SK-N-SH (cell line): ENCODE measurements at regions not wholly inside any gene's neighbourhood (a gene's known extent, or its start where the extent isn't known, plus 50 kb on each side); places are given as distances from the start of the nearest gene placed in this dataset.

Experiments used
- CTCF ChIA-PET: fragments of 300-600, 350-600 bp; formaldehyde crosslinking; extraction: SDS; loops from one replicate; lab custom pipeline; 2021; lab: Yijun Ruan, JAX
- POLR2A ChIA-PET: fragments of 350-600 bp; sonication (Branson Sonifier 250); formaldehyde crosslinking; extraction: SDS; loops from one replicate; lab custom pipeline; 2020; ENCODE audit warnings: antibody characterized with exemption, inconsistent platforms; lab: Yijun Ruan, JAX
- DNase-seq: peaks from one replicate; pipeline ENCODE4 v3.0.0; 2012
- H2AFZ ChIP-seq: fragments of 200-600 bp; sonication (generic); 2 replicates; pipeline ENCODE4 v1.8.1; 2016; ENCODE audit warnings: antibody characterized with exemption, mild to moderate bottlenecking, low read depth
- H3F3A ChIP-seq: fragments of 200-600 bp; sonication (generic); replicated peaks from 2 replicates; pipeline ENCODE3; 2016; ENCODE audit warnings: antibody characterized with exemption, mild to moderate bottlenecking; ENCODE audit not compliant: insufficient read depth
- H3K27ac ChIP-seq, 2 experiments: fragments of 200-500 bp in 1 of 2; fragments of 200-600 bp in 1 of 2; sonication (Bioruptor generic) in 1 of 2; sonication (generic), shearing (Covaris generic) in 1 of 2; 2 replicates each; pipeline versions ENCODE4 v1.5.1 to v1.6.1; 2014 to 2016; ENCODE audit warnings: low read depth in 2 of 2, inconsistent platforms in 1 of 2, low read length in 1 of 2, mild to moderate bottlenecking in 1 of 2, mixed read lengths in 1 of 2
- H3K27me3 ChIP-seq: fragments of 200-600 bp; sonication (generic), shearing (Covaris generic); 2 replicates; pipeline ENCODE4 v1.6.1; 2016; ENCODE audit warnings: mixed run types; ENCODE audit not compliant: insufficient read depth
- H3K36me3 ChIP-seq, 2 experiments: fragments of 200-500 bp in 1 of 2; fragments of 200-600 bp in 1 of 2; sonication (Bioruptor generic) in 1 of 2; sonication (generic) in 1 of 2; replicated peaks in 1 of 2; 2 replicates each; pipeline versions ENCODE3 to v1.5.1; 2014 to 2016; ENCODE audit warnings: low read length in 1 of 2, mild to moderate bottlenecking in 1 of 2; ENCODE audit not compliant: insufficient read depth in 2 of 2, control insufficient read depth in 1 of 2
- H3K4me1 ChIP-seq, 2 experiments: fragments of 200-500 bp in 1 of 2; fragments of 200-600 bp in 1 of 2; sonication (Bioruptor generic) in 1 of 2; sonication (generic), shearing (Covaris generic) in 1 of 2; 2 replicates each; pipeline versions ENCODE4 v1.5.1 to v1.6.1; 2014 to 2016; ENCODE audit warnings: low read depth in 1 of 2, low read length in 1 of 2, mixed run types in 1 of 2; ENCODE audit not compliant: insufficient read depth in 2 of 2, control insufficient read depth in 1 of 2
- H3K4me2 ChIP-seq: fragments of 200-600 bp; sonication (generic), shearing (Covaris generic); 2 replicates; pipeline ENCODE4 v1.6.1; 2017; ENCODE audit warnings: mixed run types
- H3K4me3 ChIP-seq, 2 experiments: fragments of 200-500 bp in 1 of 2; fragments of 200-600 bp in 1 of 2; sonication (Bioruptor generic) in 1 of 2; sonication (generic), shearing (Covaris generic) in 1 of 2; 2 replicates each; pipeline versions ENCODE4 v1.5.1 to v1.8.1; 2014 to 2016; ENCODE audit warnings: low read depth in 2 of 2, inconsistent platforms in 1 of 2, low read length in 1 of 2, mild to moderate bottlenecking in 1 of 2, mixed read lengths in 1 of 2, moderate library complexity in 1 of 2
- H3K79me2 ChIP-seq: fragments of 200-600 bp; sonication (generic); 2 replicates; pipeline ENCODE4 v1.8.1; 2017; ENCODE audit warnings: mild to moderate bottlenecking; ENCODE audit not compliant: insufficient read depth
- H3K9ac ChIP-seq: fragments of 200-600 bp; sonication (generic); 2 replicates; pipeline ENCODE4 v1.6.1; 2017; ENCODE audit warnings: mixed run types
- H3K9me2 ChIP-seq: fragments of 200-600 bp; sonication (generic); 2 replicates; pipeline ENCODE4 v1.6.1; 2017; ENCODE audit warnings: mixed run types
- H3K9me3 ChIP-seq: fragments of 200-600 bp; sonication (generic); 2 replicates; pipeline ENCODE4 v1.6.1; 2017; ENCODE audit warnings: mixed run types, mild to moderate bottlenecking, moderate library complexity
- H4K20me1 ChIP-seq: fragments of 200-600 bp; sonication (generic); 2 replicates; pipeline ENCODE4 v1.6.1; 2017; ENCODE audit warnings: mild to moderate bottlenecking, mixed run types; ENCODE audit not compliant: insufficient read depth
- CTCF ChIP-seq: fragments of 200-600 bp; sonication (generic); IDR thresholded peaks from 2 replicates; pipeline ENCODE4 v1.6.1; 2017; ENCODE audit warnings: antibody characterized with exemption, mild to moderate bottlenecking, moderate library complexity
- ELF1 ChIP-seq: IDR thresholded peaks from 2 replicates; pipeline ENCODE4 v1.4.0; 2012
- EP300 ChIP-seq, 2 experiments: IDR thresholded peaks; 2 replicates each; pipeline versions ENCODE4 v1.4.0 to v1.6.1; 2012; ENCODE audit warnings: borderline replicate concordance in 1 of 2, low read depth in 1 of 2, low read length in 1 of 2
- GABPA ChIP-seq: IDR thresholded peaks from 2 replicates; pipeline ENCODE4 v1.4.0; 2012; ENCODE audit warnings: low read depth, mild to moderate bottlenecking
- GATA2 ChIP-seq: sonication (generic); formaldehyde crosslinking; IDR thresholded peaks from 2 replicates; pipeline ENCODE4 v1.5.0; 2020; ENCODE audit warnings: mild to moderate bottlenecking, missing genetic modification reagents
- IRF3 ChIP-seq: fragments of 150-350 bp; IDR thresholded peaks from 2 replicates; pipeline ENCODE4 v1.6.1; 2016; ENCODE audit warnings: mild to moderate bottlenecking, low read depth, low read length
- MAX ChIP-seq: IDR thresholded peaks from 2 replicates; pipeline ENCODE4 v1.4.0; 2012; ENCODE audit warnings: low read depth
- MXI1 ChIP-seq: IDR thresholded peaks from 2 replicates; pipeline ENCODE4 v1.6.1; 2012; ENCODE audit warnings: mild to moderate bottlenecking, low read depth, low read length, improper control_type of control experiment
- NFIC ChIP-seq: IDR thresholded peaks from 2 replicates; pipeline ENCODE4 v1.4.0; 2012; ENCODE audit warnings: borderline replicate concordance
- NRF1 ChIP-seq: IDR thresholded peaks from 2 replicates; pipeline ENCODE4 v1.6.1; 2012; ENCODE audit warnings: low read depth, mild to moderate bottlenecking, low read length
- RCOR1 ChIP-seq: fragments of 150-350 bp; IDR thresholded peaks from 2 replicates; pipeline ENCODE4 v1.6.1; 2017; ENCODE audit warnings: antibody characterized with exemption, low read length
- RFX5 ChIP-seq: IDR thresholded peaks from 2 replicates; pipeline ENCODE4 v1.6.1; 2012; ENCODE audit warnings: mild to moderate bottlenecking, improper control_type of control experiment, low read length
- SIN3A ChIP-seq: IDR thresholded peaks from 2 replicates; pipeline ENCODE4 v1.6.1; 2012; ENCODE audit warnings: low read depth, mild to moderate bottlenecking, low read length, moderate library complexity, borderline replicate concordance
- SMC3 ChIP-seq: IDR thresholded peaks from 2 replicates; pipeline ENCODE4 v1.6.1; 2012; ENCODE audit warnings: low read depth, low read length, improper control_type of control experiment
- TAF1 ChIP-seq: IDR thresholded peaks from 2 replicates; pipeline ENCODE4 v1.6.1; 2012; ENCODE audit warnings: low read depth, mild to moderate bottlenecking, low read length, moderate library complexity, borderline replicate concordance
- TCF12 ChIP-seq: IDR thresholded peaks from 2 replicates; pipeline ENCODE4 v1.4.0; 2012
- TEAD4 ChIP-seq: IDR thresholded peaks from 2 replicates; pipeline ENCODE4 v1.4.0; 2012; ENCODE audit warnings: mild to moderate bottlenecking, borderline replicate concordance; ENCODE audit not compliant: insufficient read depth
- USF2 ChIP-seq: fragments of 150-350 bp; IDR thresholded peaks from 2 replicates; pipeline ENCODE4 v1.6.1; 2017; ENCODE audit warnings: antibody characterized with exemption, low read length, low read depth, borderline replicate concordance
- ZBTB33 ChIP-seq: IDR thresholded peaks from 2 replicates; pipeline ENCODE4 v1.4.0; 2012; ENCODE audit warnings: low read depth, borderline replicate concordance
- WGBS: methylation state at CpG from one replicate; pipeline ENCODE4 v1.1.6; 2017; ENCODE audit warnings: low lambda C conversion rate; 5-methylcytosine and 5-hydroxymethylcytosine counted together

- TF ChIP-seq IRF3: no peak
- no peak for TF ChIP-seq MAX
- TF ChIP-seq SIN3A: no peak
- no peak for TF ChIP-seq USF2
- no peak for TF ChIP-seq ELF1
- no peak for TF ChIP-seq TAF1
- TF ChIP-seq CTCF: no peak
- TF ChIP-seq SMC3: no peak
- TF ChIP-seq MXI1: no peak
- no peak for TF ChIP-seq NFIC
- TF ChIP-seq RFX5: no peak
- no peak for TF ChIP-seq EP300 (IDR thresholded peaks at IDR 0.05; ENCODE audit: borderline replicate concordance in 1 of 2, low read depth in 1 of 2, low read length in 1 of 2)
- no peak for TF ChIP-seq TEAD4
- no peak for TF ChIP-seq GABPA
- TF ChIP-seq RCOR1: no peak
- H3K36me3 ChIP-seq: no peaks in the 10 kb centered on the region
- no peak overlapping the region for H3K4me2 ChIP-seq
- H3K27me3 ChIP-seq: no peaks in the 10 kb centered on the region
- CTCF ChIA-PET: no interaction called here
- no peak for DNase-seq
- no peak overlapping the region for H3K9ac ChIP-seq
- no peaks in the 10 kb centered on the region for H3F3A ChIP-seq
- no peak overlapping the region for H3K27ac ChIP-seq
- no peak overlapping the region for H3K4me3 ChIP-seq
- H3K9me2 ChIP-seq: no peaks in the 10 kb centered on the region
- no peaks in the 10 kb centered on the region for H3K9me3 ChIP-seq
- WGBS: 81% methylated on average over 12 of the region's 12 CpGs
- H3K4me1 ChIP-seq: peaks cover 11 to 15% of the 10 kb centered on the region in 2 experiments; a peak in 3 of 4 replicates
- H2AFZ ChIP-seq: no peak overlapping the region
- no peaks in the 10 kb centered on the region for H4K20me1 ChIP-seq
- H3K79me2 ChIP-seq: no peaks in the 10 kb centered on the region
- POLR2A ChIA-PET: no interaction called here
Measured at GRCh38 chr10:24118246-24118645, 90.7 kb upstream of the KIAA1217 start.

GRCh38 chr10:24119896-24120295 is 89.0 kb upstream of the KIAA1217 start:
- H3K4me1 ChIP-seq: peaks cover 7 to 11% of the 10 kb centered on the region in 2 experiments; a peak in 2 of 4 replicates
- no peaks in the 10 kb centered on the region for H3K36me3 ChIP-seq
- H3K4me2 ChIP-seq: no peak overlapping the region; the same call in 1 of the 2 replicates
- no peak overlapping the region for H3K9ac ChIP-seq
- POLR2A ChIA-PET: no interaction called here
- H3K27me3 ChIP-seq: no peaks in the 10 kb centered on the region
- CTCF ChIA-PET: interaction anchor here (1.0 kb wide), 1 partner anchor 125 kb away, joined by 3 read pairs; no protein-coding TSS in a partner anchor
- no peaks in the 10 kb centered on the region for H3K9me3 ChIP-seq
- TF ChIP-seq TCF12 (peak; percentile 36), NRF1 (no peak), ELF1 (no peak), RFX5 (peak; percentile 98), ZBTB33 (no peak), GATA2 (CRISPR knock-in tag) (peak; percentile 60)
- TF ChIP-seq, all 33 proteins: peak for 3
- H3K27ac ChIP-seq: no peak overlapping the region
- H3K79me2 ChIP-seq: no peaks in the 10 kb centered on the region
- H2AFZ ChIP-seq: no peak overlapping the region
- 35% methylated on average over 4 of the region's 5 CpGs for WGBS
- peak; percentile 17 for DNase-seq
- no peak overlapping the region for H3K4me3 ChIP-seq
- no peaks in the 10 kb centered on the region for H4K20me1 ChIP-seq
- H3K9me2 ChIP-seq: no peaks in the 10 kb centered on the region
- H3F3A ChIP-seq: no peaks in the 10 kb centered on the region
